NCI-H510A (cell line): ENCODE measurements at regions not wholly inside any gene's neighbourhood (a gene's known extent, or its start where the extent isn't known, plus 50 kb on each side); places are given as distances from the start of the nearest gene placed in this dataset.
"Not testable (repeated sequence)": the region's sequence is repeated elsewhere in the genome, so short reads cannot be mapped to it uniquely, and the experiment has no call there.

Source experiments
- DNase-seq: peaks from one replicate; lab custom pipeline; 2025; lab: John Stamatoyannopoulos, UW

DNA sequence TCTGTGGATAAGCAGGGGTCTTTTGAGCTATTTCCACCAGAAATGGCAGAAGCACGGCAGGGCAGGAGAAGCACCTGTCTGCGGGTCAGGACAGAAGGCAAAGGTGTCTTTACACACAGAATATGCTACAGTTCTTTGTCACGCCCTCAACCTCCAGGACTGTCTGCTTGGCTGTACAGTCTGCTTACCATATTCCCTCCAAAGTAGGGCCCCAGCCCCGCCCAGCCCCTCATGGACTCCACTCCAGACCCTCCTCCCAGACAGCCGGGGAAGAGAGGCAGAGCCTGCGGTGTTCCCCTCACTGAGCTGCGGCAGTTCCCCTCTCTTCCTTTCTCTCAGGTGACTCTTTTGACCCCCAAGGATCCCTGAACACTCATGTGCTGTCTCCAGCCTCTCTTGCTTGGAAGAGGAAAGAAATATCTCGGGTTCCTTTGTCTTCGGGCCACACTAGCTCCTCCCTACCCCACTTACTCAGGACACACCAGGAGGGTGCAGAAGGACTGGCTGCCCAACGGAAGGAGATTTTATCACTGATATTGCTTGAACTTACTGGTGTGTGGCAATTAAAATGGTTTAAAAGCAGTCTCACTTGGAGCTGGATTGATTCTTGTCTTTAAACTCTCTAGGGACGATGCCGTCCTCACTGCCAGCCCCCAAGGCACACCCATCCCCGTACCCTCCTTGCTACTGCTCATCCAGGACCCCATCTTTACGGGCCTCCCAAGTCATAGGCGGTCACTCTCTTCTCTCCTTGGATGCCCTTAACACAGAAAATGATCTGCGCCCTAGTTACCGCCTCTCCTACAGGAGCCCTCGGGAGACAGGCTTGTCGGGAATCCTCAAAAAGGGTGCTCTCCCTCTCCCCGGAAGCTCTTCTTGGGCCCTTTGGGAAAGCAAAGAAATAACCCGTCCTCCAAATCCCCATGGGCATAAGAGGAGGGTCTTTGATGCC, 169.7 kb downstream of the TOMM20 start:
- no peak for DNase-seq

DNA sequence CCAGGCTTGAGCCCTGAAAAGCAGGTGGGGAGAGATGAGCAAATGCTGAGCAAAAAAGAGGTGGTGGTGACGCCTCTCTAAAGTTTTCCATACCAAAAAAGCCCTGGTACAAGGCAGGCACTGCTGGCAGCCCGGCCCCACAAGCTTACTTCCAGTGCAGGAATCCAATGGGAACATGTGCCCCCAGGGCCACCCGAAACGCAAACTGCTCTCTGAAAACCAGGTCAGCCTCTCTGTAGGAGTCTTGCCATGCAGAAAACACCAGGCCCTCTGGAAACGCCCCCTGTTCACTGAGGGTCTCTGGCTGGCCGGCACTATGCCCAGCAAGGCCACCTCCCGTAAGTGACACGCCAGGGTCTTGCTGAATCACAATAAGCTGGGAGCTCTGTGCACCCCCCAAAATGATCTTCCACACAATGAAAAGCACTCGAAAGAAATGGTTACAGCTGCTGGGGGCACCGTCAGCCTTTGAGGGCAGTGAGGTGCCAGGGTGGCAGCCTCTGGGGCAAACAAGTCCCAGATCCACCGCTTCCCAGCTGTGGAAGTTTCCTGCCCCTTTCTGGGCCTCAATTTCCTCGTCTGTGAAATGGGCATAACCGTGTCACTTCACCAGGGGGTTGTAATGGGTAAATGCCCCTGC, 170.5 kb downstream of the TOMM20 start:
- DNase-seq, result no peak

DNA sequence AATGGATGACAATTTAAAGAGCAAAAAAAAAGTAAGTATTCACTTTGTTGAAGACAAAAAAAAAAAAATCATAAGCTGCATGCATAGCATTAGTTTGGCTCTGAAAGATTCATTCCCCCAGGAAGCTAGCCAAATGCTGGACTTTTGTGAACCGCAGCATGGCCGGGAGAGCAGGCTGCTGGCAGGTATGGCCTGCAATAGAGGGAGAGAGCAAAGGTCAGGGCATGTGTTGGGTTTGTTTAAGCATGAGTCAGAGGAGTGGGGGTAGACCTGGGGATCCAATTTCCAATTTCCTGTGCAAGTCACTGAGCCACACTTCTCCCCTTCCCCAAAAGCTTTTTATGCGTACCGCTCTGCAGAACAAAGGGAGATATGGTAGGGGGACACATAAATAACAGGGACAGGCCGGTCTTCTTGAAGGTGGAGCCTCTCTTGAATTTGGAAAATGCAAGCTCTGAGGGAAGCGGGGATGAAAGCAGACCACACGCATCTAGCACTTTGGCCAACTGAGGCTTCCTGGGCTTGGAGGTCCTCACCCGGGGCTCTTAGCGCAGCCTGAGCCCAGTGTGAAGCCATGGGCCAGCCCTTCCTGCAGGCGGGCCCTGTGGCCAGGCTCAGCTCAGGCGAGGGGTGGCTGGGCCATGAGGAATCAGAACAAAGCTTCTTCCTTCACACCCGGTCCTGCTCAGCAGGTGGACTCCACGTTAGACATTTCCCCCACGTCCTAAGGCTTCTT, 171.1 kb downstream of the TOMM20 start:
- peak; percentile 32 for DNase-seq

DNA sequence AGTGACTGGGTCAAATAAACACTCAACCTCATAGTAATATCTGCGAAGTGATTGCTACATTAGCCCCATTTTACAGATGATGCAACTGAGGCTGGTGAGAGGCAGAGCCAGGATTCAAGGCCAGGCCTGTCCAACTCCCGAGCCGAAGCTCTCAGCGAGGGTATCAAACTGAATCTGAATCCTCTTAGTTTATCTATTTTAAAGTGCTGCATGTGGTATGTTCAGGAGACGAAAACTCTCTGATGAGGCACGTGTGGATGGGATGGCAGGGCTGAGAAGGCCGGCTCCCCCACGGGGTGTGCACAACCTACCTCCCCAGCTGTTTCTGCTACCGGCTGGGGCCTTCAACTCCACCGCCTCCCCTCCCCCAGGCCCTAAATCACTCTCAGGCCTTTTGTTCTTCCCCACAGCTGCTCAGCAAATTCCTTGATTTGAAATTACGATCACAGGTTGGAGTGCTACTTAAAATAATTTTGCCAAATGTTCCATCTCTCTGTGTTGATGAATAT, 171.8 kb downstream of the TOMM20 start:
- DNase-seq, result no peak

DNA sequence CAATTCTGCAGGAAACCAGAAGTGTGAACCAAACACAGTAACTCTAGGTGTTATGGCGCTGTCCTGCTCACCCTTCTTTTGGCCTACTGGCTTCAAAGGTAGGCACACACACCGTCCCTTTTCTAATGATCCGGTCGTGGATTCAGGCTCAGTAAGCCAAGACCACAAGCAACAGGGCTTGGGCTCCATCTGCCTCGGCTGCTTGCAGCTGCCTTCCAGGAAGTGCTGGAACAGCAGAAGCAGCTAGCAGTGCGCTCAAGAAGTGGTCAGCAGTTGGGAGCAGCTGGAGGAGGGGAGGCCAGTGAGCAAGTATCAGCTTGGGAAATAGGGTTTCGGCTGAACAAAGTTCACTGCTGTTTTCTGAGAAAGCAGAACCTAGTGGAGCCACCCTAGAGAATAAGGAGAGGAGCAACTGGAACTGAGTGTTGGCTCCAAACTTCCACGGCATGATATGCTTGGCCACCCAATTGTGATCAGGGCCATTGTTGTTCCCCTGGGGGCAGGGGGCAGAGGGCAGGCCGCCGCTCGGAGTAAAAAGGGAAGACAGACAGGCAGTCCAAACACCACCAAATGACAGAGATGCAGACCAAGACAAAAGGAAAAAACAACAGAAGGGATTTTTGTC, 173.4 kb downstream of the TOMM20 start:
- DNase-seq, result peak; percentile 59

DNA sequence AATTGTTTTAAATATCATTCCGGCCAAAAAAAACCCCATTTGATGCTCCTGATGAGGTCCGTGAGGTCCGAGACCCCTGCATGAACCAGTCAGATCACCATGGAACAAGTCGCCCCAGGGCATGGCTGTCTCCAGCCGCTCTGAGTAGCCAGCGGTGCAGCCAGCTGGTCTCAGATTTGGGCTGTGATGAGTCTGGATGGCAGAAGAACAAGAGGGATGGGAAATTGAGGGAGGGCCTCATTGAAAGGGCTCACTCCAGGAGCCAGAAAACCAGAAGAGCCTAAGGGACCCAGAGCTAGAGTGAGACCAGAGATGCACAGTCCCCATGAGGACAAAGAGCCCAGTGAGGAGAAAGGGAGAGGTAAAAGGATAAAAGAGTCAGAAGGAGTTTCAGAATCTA, 174.0 kb downstream of the TOMM20 start:
- DNase-seq, result no peak

DNA sequence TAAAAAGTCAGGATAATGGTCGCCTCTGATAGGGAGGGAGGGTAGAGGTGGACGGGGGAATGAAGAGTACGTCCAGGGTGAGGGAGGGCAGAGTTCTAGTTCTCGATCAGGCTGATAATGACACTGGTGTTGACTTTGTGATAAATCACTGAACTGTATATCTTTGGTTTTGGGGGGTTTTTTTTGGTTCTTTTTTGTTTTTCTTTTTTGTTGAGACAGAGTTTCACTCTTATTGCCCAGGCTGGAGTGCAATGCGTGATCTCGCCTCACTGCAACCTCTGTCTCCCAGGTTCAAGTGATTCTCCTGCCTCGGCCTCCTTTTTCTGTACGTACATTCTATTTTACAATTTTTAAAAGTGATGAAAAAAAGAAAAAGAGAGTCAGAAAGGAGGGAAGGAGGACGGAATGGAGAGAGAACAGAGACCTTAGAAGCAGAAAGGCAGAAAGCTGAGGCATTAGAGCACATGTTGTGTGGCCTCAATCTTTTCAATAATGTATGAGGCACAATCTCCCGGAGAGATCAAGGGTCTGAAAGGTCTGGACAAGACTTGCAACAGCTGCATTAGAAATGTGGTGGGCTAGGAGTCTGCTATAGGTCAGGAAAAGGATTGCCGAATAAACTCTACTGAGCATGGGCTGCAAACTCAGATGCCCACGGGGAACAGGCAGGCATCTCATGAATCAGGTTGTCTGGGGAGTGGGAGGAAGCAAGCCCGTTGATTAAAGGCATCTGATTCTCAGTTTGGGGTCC, 174.8 kb downstream of the TOMM20 start:
- no peak for DNase-seq

DNA sequence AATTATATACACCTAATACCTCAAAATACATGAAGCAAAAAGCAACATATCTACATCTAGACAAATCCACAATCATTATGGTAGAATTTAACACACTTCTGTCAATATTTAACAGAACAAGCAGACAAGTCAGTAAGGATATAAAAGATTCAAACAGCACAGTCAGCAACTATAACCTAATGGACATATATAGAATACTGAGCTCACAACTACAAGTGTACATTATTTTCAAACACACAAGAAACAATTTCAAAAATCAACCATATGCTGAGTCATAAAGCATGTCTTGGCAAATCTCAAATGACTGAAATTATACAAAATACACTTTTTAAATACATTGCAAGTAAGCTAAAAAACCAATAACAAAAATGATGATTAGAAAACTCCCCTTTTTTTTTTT, 178.0 kb downstream of the TOMM20 start:
- no peak for DNase-seq

DNA sequence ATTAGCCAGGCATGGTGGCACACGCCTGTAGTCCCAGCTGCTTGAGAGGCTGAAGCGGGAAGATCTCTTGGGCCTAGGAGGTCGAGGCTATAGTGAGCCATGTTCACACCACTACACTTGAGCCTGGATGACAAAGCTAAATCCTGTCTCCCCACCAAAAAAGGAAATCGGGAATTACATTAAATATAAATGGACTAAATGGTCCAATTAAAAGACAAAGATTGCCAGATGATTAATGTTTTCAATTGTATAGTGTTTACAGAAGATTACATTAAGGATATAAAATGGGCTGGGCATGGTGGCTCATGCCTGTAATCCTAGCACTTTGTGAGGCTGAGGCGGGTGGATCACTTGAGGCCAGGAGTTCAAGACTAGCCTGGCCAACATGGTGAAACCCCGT, 179.1 kb downstream of the TOMM20 start:
- DNase-seq, result not testable (repeated sequence)

DNA sequence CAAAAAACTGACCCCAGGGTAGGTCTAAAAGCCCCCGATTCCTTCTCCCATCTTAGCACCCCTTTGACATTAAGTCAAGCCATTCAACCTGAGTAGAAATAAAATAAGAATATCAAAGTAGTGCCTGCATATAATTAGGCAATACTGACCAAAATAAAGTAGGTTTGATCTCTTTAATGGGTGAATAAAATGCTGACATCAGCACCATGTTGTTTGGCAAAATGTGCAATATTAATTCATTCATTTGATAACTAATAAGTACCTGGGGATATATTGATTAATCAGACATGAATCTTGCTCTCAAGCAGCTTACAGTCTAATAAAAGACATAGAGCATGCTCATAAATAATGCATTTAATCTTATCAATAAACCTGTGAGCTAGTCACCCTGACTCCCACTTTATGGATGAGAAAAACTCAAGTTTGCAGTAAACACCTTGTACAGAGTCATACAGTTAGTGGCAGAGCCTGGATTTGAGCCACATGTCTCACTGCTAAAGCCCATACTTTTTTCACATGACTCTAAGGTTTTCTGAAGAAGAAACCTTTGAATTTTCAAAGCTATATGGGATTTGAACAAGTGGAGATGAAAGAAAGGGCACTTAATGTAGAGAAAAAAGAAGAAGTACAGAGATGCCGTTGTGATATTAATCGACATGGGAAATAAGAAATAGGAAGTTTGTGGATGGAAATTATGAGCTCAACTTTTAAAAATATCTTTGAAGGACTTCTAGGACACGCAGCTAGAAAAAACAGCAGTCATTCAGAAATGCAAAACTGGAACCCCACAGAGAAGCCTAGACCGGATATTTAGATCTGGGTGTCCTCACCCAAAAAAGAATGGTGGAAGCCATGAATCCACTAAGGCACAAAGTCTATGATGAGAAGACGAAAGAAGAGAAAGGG, 183.9 kb downstream of the TOMM20 start:
- DNase-seq, result no peak

DNA sequence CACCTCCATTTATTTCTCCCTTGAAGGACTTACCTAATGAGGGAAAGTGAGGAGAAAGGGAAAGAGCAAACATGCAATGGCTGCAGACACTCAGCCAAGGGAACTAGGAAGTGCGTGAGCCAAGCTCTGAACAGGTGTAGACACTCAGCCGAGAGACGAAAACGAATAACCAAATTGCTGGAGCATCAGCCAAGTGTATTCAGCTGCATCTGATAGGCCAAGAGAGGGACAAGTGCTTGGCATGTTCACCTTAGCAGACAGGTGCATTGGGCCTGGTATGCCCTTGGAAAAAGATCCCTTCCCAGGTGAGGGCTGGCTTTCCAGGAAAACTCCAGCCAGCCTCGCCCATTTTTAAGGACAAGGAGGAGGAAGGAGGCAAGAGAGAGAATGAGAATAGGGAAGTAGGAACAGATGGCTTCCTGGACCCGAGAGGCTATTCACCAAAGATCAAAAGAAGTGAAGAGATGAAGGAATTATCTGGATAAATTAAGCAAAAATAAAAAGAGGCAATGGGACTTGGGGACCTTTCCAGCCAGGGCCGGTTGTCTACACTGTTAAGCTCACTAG, 184.7 kb downstream of the TOMM20 start:
- DNase-seq, result peak; percentile 87

DNA sequence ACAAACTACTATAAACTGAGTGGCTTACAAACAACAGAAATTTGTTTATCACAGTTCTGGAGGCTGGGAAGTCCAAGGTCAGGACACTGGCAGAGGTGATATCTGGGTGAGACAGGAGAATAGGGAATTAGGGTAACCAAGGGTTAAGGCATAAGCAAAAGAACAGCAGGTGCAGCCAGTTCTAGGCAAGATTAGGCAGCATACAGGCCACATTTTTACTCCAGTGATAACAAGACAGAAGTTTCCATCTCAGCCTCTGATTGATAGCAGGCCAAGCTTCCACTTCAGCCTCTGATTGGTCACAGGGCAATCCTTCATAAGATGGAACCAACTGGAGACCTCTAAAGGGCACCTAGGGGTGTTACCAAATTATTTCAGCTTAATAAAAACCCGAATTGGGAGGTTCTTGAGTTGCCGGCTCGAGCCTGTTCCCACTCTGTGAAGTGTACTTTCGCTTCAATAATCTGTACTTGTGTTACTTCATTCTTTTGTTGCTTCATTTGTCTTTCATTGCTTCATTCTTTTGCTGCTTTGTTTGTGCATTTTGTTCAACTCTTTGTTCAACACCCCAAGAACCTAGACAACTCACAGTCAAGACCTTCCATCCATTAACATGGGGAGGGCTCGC, 185.6 kb downstream of the TOMM20 start:
- no peak for DNase-seq

DNA sequence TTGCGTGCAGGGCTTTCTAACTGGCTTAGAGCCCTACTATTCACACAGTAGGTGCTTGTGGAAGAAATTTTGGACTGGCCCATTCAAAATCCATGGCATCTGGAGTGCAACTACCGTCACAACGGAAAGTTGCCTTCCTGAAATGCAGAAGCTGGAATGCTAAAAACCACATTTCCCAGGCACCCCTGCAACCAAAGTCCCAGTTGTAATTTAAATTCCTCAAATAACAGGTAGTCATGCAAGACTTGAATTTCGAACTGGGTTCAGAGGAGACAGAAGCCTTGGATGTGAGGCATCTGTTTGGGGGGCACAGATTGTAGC, 186.7 kb downstream of the TOMM20 start:
- no peak for DNase-seq

DNA sequence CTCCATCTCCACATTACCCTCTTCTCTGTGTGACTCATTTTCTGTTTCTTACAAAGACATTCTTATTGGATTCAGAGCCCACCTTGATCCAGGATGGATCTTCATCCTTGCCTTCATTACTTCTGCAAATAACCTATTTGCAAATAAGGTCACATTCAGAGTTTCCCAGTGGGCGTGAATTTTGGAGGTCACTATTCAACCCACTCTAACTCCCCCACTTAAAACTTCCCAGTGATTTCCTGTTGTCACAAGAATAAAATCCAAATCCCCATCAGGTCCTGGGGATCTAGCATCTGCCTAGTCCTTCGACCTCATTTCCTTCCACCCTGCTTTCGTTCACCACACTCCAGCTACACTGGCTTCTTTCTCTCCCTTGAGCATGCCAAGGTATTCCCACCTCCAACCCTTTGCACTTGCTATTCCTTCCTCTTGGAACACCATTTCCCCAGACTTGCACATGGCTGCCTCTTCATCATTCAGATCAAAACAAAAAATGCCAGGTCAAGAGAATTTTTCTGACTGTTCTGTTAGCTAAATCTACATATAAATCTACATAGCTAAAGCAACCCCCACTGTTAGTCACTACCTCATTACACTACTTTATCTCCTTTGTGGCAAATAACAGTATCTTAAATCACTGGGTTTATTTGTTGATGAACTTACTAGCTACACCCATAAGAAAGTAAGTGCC, 187.2 kb downstream of the TOMM20 start:
- DNase-seq, result no peak

DNA sequence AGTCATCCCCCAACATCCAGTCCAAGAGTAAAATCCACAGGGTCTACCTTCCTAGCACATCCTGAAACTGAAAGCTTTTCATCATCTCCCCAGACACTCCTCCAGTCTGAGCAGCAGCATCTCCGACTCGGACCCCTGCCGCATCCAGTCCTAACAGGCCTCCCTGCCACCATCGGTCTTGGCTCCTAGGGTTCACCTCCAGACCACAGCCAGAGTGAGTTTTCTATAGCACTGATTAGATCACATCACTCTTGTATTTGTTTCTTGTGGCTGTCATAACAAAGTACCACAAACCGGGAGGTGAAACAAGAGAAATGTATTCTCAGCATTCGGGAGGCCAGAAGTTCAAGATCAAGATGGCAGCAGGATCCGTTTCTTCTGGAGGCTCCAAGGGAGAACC, 187.8 kb downstream of the TOMM20 start:
- no peak for DNase-seq

DNA sequence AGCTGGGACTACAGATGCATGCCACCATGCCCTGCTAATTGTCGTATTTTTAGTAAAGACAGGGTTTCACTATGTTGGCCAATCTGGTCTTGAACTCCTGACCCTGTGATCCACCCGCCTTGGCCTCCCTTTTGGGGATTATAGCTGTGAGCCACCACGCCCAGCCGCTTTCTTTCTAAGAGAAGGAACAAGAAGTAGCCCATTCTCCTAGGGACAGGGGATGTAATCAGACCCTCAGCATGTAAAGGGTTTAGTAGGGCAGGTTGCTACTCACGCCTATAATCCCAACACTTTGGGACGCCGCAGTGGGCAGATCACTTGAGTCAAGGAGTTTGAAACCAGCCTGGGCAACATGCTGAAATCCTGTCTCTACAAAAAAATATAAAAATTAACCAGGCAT, 189.7 kb downstream of the TOMM20 start:
- DNase-seq, result no peak

DNA sequence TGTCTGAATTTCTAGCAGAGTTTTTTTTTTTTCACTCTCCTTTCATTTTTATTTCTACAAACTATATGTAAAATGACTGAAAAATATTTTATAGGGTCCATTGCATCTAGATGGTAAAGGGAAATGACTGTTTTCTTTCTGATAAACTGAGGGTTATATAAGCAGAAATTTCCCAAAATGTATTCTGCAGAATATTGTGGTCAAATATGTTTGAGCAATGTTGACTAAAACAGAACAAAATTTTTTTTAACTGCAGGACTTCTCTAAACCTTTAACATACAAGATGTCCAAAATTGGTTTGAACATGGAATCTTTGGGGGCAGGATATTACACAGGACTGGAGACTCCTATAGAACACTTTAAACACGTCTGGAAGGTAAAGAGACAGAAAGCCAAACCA, 190.5 kb downstream of the TOMM20 start:
- no peak for DNase-seq

DNA sequence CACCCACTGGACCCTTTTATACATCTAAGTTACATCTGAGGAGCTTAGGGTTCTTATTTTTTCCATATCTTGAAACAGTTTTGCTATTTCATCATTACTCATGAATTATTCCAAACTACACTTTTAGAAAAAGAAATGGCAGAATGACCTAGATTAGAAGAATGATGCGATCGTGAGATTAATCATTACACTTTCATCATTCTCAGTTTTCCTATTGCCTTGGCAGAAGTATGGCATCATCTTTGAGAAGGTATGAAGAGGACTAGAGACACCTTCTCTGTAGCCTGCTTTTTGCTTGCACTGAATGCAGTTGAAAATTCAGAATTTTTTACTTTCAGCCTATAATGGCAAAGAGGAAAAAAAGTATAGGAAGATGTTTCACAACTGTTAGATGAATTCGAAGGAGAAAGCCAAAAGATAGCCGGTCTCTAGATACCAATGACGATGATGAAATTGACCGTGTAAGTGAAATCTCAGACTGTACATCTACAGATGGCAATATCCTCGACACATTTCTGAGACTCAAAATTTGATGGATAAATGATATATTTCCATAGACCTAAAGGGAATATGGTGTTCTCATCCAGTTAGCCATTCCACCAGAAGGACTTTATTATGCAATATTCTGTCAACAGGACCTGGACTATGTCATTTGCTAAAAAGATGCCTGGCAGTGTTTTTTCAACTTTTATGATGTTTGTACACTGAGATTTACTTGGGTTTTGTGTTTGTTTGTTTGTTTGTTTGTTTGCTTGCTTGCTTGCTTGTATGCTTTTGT, 191.8 kb downstream of the TOMM20 start:
- no peak for DNase-seq
